ENCODE measurements at regions not wholly inside any gene's neighbourhood (a gene's known extent, or its start where the extent isn't known, plus 50 kb on each side); places are given as distances from the start of the nearest gene placed in this dataset.

DNA sequence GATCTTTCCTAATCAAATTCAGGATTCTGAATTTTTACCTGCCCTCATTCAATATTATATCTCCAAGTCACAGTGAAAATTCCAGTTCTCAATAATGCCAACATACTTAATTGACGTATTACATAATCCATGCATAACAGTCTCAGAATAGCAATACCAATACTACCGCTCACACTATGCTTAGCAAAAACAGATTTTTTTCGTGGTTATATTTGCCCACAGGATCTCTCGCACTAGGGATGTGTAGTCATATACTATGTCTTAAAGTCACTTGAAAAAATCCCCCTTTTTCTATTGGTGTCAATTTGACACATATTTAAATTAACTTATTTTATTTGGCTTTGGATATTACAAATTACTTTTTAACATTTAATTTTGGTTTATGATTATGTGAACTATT is 323.1 kb upstream of the SLC35B3 start:
- TF ChIP-seq, protein P1, sequence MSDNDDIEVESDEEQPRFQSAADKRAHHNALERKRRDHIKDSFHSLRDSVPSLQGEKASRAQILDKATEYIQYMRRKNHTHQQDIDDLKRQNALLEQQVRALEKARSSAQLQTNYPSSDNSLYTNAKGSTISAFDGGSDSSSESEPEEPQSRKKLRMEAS (IDR thresholded peaks at IDR 0.05): no peak
- no peak for TF ChIP-seq ZNF768 (CRISPR knock-in tag; IDR thresholded peaks at IDR 0.05)
- TF ChIP-seq, protein P2, sequence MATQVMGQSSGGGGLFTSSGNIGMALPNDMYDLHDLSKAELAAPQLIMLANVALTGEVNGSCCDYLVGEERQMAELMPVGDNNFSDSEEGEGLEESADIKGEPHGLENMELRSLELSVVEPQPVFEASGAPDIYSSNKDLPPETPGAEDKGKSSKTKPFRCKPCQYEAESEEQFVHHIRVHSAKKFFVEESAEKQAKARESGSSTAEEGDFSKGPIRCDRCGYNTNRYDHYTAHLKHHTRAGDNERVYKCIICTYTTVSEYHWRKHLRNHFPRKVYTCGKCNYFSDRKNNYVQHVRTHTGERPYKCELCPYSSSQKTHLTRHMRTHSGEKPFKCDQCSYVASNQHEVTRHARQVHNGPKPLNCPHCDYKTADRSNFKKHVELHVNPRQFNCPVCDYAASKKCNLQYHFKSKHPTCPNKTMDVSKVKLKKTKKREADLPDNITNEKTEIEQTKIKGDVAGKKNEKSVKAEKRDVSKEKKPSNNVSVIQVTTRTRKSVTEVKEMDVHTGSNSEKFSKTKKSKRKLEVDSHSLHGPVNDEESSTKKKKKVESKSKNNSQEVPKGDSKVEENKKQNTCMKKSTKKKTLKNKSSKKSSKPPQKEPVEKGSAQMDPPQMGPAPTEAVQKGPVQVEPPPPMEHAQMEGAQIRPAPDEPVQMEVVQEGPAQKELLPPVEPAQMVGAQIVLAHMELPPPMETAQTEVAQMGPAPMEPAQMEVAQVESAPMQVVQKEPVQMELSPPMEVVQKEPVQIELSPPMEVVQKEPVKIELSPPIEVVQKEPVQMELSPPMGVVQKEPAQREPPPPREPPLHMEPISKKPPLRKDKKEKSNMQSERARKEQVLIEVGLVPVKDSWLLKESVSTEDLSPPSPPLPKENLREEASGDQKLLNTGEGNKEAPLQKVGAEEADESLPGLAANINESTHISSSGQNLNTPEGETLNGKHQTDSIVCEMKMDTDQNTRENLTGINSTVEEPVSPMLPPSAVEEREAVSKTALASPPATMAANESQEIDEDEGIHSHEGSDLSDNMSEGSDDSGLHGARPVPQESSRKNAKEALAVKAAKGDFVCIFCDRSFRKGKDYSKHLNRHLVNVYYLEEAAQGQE (IDR thresholded peaks at IDR 0.05; ENCODE audit: borderline replicate concordance in 1 of 2, low read depth in 1 of 2, low read length in 2 of 2): no peak
- TF ChIP-seq ATRX (CRISPR knock-in tag; IDR thresholded peaks at IDR 0.05; ENCODE audit: borderline replicate concordance): no peak
- TF ChIP-seq, protein P3, sequence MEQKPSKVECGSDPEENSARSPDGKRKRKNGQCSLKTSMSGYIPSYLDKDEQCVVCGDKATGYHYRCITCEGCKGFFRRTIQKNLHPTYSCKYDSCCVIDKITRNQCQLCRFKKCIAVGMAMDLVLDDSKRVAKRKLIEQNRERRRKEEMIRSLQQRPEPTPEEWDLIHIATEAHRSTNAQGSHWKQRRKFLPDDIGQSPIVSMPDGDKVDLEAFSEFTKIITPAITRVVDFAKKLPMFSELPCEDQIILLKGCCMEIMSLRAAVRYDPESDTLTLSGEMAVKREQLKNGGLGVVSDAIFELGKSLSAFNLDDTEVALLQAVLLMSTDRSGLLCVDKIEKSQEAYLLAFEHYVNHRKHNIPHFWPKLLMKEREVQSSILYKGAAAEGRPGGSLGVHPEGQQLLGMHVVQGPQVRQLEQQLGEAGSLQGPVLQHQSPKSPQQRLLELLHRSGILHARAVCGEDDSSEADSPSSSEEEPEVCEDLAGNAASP (CRISPR knock-in tag; IDR thresholded peaks at IDR 0.05; ENCODE audit: borderline replicate concordance): no peak
- TF ChIP-seq MEIS2 (CRISPR knock-in tag; IDR thresholded peaks at IDR 0.05): no peak
- TF ChIP-seq, protein P4, sequence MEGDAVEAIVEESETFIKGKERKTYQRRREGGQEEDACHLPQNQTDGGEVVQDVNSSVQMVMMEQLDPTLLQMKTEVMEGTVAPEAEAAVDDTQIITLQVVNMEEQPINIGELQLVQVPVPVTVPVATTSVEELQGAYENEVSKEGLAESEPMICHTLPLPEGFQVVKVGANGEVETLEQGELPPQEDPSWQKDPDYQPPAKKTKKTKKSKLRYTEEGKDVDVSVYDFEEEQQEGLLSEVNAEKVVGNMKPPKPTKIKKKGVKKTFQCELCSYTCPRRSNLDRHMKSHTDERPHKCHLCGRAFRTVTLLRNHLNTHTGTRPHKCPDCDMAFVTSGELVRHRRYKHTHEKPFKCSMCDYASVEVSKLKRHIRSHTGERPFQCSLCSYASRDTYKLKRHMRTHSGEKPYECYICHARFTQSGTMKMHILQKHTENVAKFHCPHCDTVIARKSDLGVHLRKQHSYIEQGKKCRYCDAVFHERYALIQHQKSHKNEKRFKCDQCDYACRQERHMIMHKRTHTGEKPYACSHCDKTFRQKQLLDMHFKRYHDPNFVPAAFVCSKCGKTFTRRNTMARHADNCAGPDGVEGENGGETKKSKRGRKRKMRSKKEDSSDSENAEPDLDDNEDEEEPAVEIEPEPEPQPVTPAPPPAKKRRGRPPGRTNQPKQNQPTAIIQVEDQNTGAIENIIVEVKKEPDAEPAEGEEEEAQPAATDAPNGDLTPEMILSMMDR (CRISPR knock-in tag; IDR thresholded peaks at IDR 0.05): no peak

Data from HepG2 (cell line).